Breast epithelium (tissue), 4 donors: ENCODE measurements at regions not wholly inside any gene's neighbourhood (a gene's known extent, or its start where the extent isn't known, plus 50 kb on each side); places are given as distances from the start of the nearest gene placed in this dataset.

Source experiments
- DNase-seq, 2 donors: peaks; one replicate each; pipeline ENCODE4 v3.0.0-alpha.2; 2019; ENCODE audit warnings: low spot score in 2 of 2
- H3K27ac ChIP-seq, 2 donors: fragments of 200-600 bp; sonication (generic) in 1 of 2; one replicate each; pipeline ENCODE4 v1.5.1; 2016 to 2019; ENCODE audit warnings: mild to moderate bottlenecking in 1 of 2
- H3K27me3 ChIP-seq, 2 donors: fragments of 200-600 bp; sonication (generic) in 1 of 2; one replicate each; pipeline versions ENCODE4 v1.5.1 to v1.6.0; 2017 to 2019; ENCODE audit warnings: control low read depth in 1 of 2, mild to moderate bottlenecking in 1 of 2
- H3K36me3 ChIP-seq: fragments of 200-600 bp; one replicate; pipeline ENCODE4 v1.5.1; 2019
- H3K4me1 ChIP-seq, 2 donors: fragments of 200-600 bp; sonication (generic); one replicate each; pipeline ENCODE4 v1.5.1; 2016 to 2019; ENCODE audit warnings: control low read depth in 1 of 2
- H3K4me3 ChIP-seq, 3 donors: fragments of 200-600 bp; sonication (generic); 1 replicate in 2 of 3; 2 replicates in 1 of 3; pipeline ENCODE4 v1.5.1; 2016 to 2019; ENCODE audit warnings: mild to moderate bottlenecking in 3 of 3, moderate library complexity in 2 of 3
- H3K9me3 ChIP-seq, 2 donors: fragments of 200-600 bp; sonication (generic) in 1 of 2; one replicate each; pipeline ENCODE4 v1.5.1; 2016 to 2019; ENCODE audit warnings: control low read depth in 1 of 2
- CTCF ChIP-seq, 3 donors: fragments of 450-650 bp; IDR thresholded peaks; one replicate each; pipeline ENCODE4 v1.5.1; 2016 to 2017; ENCODE audit warnings: antibody characterized with exemption in 3 of 3, mild to moderate bottlenecking in 3 of 3, moderate library complexity in 3 of 3
- POLR2A ChIP-seq: fragments of 450-650 bp; IDR thresholded peaks from one replicate; pipeline ENCODE4 v1.6.1; 2016; ENCODE audit warnings: antibody characterized with exemption, mild to moderate bottlenecking, moderate library complexity
- POLR2AphosphoS5 ChIP-seq, 3 donors: sonication (generic); formaldehyde crosslinking; IDR thresholded peaks; one replicate each; pipeline ENCODE4 v1.6.1; 2017; ENCODE audit warnings: antibody characterized with exemption in 3 of 3
- intact Hi-C: fragments of 100-400 bp; cut with DNase I; formaldehyde crosslinking; loops from one replicate; pipeline ENCODE4 v1.15.1; 2023; ENCODE audit warnings: low total_unique reads

GRCh38 chr20:61193164-61193563, 58.9 kb upstream of the CDH4 start:
- Histone ChIP-seq H3K4me1 (no peaks in the 10 kb centered on the region), H3K36me3 (no peaks in the 10 kb centered on the region), H3K27ac (no peak overlapping the region), H3K27me3 (peaks cover 0 to 12% of the 10 kb centered on the region in 2 donors), H3K4me3 (no peak overlapping the region), H3K9me3 (no peaks in the 10 kb centered on the region)
- intact Hi-C loops: no loop called here
- TF ChIP-seq POLR2AphosphoS5 (IDR thresholded peaks at IDR 0.05) (no peak), CTCF (IDR thresholded peaks at IDR 0.05) (no peak), POLR2A (no peak)
- DNase-seq: no peak
